ENCODE measurements at regions not wholly inside any gene's neighbourhood (a gene's known extent, or its start where the extent isn't known, plus 50 kb on each side); places are given as distances from the start of the nearest gene placed in this dataset.

DNA sequence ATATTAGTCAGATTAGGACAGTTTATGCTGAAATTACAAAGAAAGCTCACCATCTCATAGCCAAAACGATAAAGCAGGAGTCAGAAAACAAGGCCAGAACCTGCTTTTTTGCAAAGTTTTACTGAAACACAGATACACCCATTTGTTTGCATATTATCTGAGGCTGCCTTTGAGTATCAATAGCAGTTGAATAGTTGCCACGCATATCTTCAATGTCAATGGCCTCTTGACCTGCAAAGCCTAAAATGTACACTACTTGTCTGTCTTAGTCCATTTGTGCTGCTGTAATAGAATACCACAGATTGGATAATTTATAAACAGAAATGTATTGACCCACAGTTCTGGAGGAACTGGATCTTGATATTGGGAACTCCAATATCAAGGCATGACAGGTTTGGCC is 94.1 kb upstream of the NT5E start:
- peaks cover 2% of the 10 kb centered on the region for H3K9me3 ChIP-seq (ENCODE audit: severe bottlenecking)
- no peak overlapping the region for H3K27ac ChIP-seq
- TF ChIP-seq, protein P1, sequence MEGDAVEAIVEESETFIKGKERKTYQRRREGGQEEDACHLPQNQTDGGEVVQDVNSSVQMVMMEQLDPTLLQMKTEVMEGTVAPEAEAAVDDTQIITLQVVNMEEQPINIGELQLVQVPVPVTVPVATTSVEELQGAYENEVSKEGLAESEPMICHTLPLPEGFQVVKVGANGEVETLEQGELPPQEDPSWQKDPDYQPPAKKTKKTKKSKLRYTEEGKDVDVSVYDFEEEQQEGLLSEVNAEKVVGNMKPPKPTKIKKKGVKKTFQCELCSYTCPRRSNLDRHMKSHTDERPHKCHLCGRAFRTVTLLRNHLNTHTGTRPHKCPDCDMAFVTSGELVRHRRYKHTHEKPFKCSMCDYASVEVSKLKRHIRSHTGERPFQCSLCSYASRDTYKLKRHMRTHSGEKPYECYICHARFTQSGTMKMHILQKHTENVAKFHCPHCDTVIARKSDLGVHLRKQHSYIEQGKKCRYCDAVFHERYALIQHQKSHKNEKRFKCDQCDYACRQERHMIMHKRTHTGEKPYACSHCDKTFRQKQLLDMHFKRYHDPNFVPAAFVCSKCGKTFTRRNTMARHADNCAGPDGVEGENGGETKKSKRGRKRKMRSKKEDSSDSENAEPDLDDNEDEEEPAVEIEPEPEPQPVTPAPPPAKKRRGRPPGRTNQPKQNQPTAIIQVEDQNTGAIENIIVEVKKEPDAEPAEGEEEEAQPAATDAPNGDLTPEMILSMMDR (IDR thresholded peaks at IDR 0.05; ENCODE audit: low read depth, low read length): no peak
- no peak overlapping the region for H3K4me3 ChIP-seq (ENCODE audit: low read depth, low read length)
- DNase-seq: no peak
- no peaks in the 10 kb centered on the region for H3K36me3 ChIP-seq
- H3K27me3 ChIP-seq (ENCODE audit: insufficient read depth, low read depth, severe bottlenecking): peaks cover 46% of the 10 kb centered on the region

- TF ChIP-seq, protein P1 (IDR thresholded peaks at IDR 0.05; ENCODE audit: low read depth, low read length): peak; percentile 77
- Histone ChIP-seq H3K9me3 (ENCODE audit: severe bottlenecking) (peaks cover 2% of the 10 kb centered on the region), H3K36me3 (no peaks in the 10 kb centered on the region), H3K27me3 (ENCODE audit: insufficient read depth, low read depth, severe bottlenecking) (peaks cover 51% of the 10 kb centered on the region), H3K4me3 (ENCODE audit: low read depth, low read length) (no peak overlapping the region), H3K27ac (no peak overlapping the region)
- peak; percentile 81 for DNase-seq
These were observed 94.9 kb upstream of the NT5E start for GRCh38 chr6:85354761-85355618.

- DNase-seq: no peak
- Histone ChIP-seq H3K4me3 (ENCODE audit: low read depth, low read length) (no peak overlapping the region), H3K9me3 (ENCODE audit: severe bottlenecking) (peaks cover 2% of the 10 kb centered on the region), H3K27ac (no peak overlapping the region), H3K36me3 (no peaks in the 10 kb centered on the region), H3K27me3 (ENCODE audit: insufficient read depth, low read depth, severe bottlenecking) (peaks cover 48% of the 10 kb centered on the region)
- TF ChIP-seq, protein P1 (IDR thresholded peaks at IDR 0.05; ENCODE audit: low read depth, low read length): no peak
These were observed 96.9 kb upstream of the NT5E start for GRCh38 chr6:85353012-85353411.

- no peak for DNase-seq
- Histone ChIP-seq H3K27ac (no peak overlapping the region), H3K9me3 (ENCODE audit: severe bottlenecking) (no peaks in the 10 kb centered on the region), H3K27me3 (ENCODE audit: insufficient read depth, low read depth, severe bottlenecking) (peaks cover 62% of the 10 kb centered on the region), H3K4me3 (ENCODE audit: low read depth, low read length) (no peak overlapping the region), H3K36me3 (no peaks in the 10 kb centered on the region)
- TF ChIP-seq, protein P1 (IDR thresholded peaks at IDR 0.05; ENCODE audit: low read depth, low read length): peak; percentile 20; the same call in 1 of the 2 replicates
These were observed 101.2 kb upstream of the NT5E start for GRCh38 chr6:85348643-85349042.

DNA sequence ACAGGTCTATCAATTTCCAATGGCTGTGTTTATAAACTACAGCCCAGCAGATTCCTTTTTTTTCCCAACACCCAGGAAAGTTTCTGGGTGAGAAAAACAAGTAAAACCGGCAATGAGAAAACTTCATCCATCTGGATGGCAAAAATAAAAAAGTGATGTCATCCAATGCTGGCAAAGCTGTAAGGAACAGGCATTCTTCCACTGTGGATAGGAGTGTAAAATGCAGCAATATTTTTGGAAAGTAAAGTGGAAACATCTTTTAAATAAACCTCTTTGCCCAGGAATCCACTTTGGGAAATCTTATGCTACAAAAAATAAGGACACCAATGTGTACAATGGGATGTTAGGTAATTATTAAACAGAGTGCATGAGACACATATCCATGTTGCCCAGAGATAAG is 102.1 kb upstream of the NT5E start:
- H3K36me3 ChIP-seq: no peaks in the 10 kb centered on the region
- no peak for DNase-seq
- no peaks in the 10 kb centered on the region for H3K9me3 ChIP-seq (ENCODE audit: severe bottlenecking)
- peaks cover 58% of the 10 kb centered on the region for H3K27me3 ChIP-seq (ENCODE audit: insufficient read depth, low read depth, severe bottlenecking)
- TF ChIP-seq, protein P1 (IDR thresholded peaks at IDR 0.05; ENCODE audit: low read depth, low read length): no peak
- H3K27ac ChIP-seq: no peak overlapping the region
- H3K4me3 ChIP-seq (ENCODE audit: low read depth, low read length): no peak overlapping the region
